HG02870 (cell line): ENCODE measurements at regions not wholly inside any gene's neighbourhood (a gene's known extent, or its start where the extent isn't known, plus 50 kb on each side); places are given as distances from the start of the nearest gene placed in this dataset.

Experiments
- ATAC-seq: cut with Tn5 transposase; IDR thresholded peaks from one replicate; pipeline ENCODE4 v1.9.1; 2021; ENCODE audit warnings: mild to moderate bottlenecking, moderate library complexity; ENCODE audit not compliant: unreplicated experiment

GRCh38 chr3:102176333-102177050 is 258.3 kb upstream of the ZPLD1 start:
- no peak for ATAC-seq

GRCh38 chr3:102177075-102177755 is 257.6 kb upstream of the ZPLD1 start:
- ATAC-seq: no peak

GRCh38 chr3:102178817-102179216 is 256.0 kb upstream of the ZPLD1 start:
- ATAC-seq: no peak

DNA sequence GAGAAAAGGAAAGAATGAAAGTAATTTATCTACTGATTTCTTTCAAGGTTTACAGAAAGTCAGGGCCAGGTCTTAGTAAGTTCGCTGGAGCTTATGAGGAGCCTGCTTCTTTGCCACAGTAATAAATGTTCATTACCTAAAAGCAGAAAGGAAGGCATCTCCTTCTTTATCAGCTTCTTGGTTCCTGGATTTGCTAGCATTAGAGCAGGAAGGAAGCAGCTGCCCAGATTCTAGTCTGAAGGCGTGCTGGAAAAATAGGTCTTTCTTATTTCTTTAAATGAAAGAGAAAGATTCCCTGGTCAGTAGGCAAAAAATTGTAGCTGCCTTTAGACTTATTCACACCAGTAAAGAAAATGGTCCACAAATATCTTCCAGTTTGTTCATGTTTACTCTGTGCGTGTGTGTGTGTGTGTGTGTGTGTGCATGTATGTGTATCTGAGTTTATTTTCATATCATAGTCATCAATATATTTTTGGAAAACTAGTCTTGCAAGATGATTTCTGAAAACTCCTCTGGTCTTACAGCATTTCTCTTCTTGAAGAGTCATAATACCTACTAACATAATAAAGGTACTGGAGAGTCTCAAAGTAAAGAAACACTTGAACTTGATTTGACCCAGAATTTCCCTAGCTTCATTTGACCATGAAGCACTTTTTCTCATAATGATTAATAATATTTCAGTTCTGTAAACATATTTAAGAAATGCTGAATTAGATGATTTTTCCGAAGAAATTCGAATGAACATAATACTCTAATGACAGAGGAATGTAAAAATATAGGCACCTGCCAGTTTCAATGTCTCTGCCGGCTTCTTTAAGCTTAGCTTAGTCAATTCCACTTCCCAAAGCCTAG is 255.3 kb upstream of the ZPLD1 start:
- ATAC-seq: peak; percentile 77

- peak; percentile 23 for ATAC-seq
Observed at GRCh38 chr3:102180280-102180931, 254.4 kb upstream of the ZPLD1 start.

DNA sequence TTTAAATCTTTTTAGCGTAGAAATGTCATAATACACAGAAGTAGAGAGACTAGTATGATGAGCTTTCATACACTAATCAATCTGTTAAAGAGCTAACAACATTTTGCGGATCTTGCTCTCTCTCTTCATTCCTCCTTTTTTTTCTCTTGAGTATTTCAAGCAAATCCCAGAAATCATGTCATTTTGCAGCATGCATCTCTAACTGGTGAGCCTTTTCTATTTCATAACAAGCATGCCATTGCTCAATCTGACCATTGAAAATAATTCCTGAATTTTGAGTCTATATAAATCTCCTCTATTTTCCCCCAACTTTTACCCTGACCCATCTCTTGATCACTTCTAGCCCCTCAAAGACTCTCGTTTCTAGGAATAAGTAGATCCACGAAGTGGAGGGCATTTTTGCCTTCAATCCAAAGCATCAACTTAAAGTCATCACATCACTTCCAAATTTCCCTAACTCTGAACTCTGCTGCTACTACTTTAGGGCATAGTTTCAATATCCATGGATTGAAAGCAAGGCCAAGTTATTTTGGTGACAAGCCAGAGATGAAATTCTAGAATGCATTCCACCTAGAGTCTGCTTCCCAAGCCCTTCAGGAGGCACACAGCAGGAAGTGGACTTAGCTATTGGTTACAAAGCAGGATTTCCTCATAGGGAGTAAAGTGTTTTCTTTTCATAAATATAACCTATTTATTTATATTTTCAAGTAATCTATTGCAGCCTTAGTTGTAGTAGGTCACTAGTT is 253.5 kb upstream of the ZPLD1 start:
- ATAC-seq: no peak

DNA sequence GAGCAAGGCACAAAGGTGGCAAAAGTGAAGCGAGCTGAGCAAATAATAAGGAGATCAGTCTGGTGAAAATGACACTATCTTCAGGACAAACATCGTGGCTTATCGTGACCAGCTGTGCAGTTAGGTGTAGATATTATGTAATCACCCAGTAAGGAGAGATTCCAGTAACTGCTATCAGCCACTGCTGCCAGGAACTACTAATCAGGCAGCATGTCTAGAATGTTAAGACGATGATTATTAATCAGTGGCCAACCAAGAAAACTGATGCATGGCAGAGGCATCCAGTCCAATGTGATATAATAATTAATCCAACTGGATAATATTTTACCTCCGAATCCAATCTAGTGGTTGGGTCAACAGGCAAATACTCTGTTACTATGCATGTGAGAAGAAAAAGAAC is 252.7 kb upstream of the ZPLD1 start:
- no peak for ATAC-seq

GRCh38 chr3:102183186-102183585 is 251.6 kb upstream of the ZPLD1 start:
- ATAC-seq: no peak

- ATAC-seq: no peak
Observed at GRCh38 chr3:102183623-102184022, 251.2 kb upstream of the ZPLD1 start.

GRCh38 chr3:102189541-102189940 is 245.3 kb upstream of the ZPLD1 start:
- no peak for ATAC-seq

GRCh38 chr3:102189956-102190723 is 244.7 kb upstream of the ZPLD1 start:
- ATAC-seq: no peak

GRCh38 chr3:102192575-102192974 is 242.2 kb upstream of the ZPLD1 start:
- no peak for ATAC-seq

GRCh38 chr3:102193255-102193654 is 241.6 kb upstream of the ZPLD1 start:
- peak; percentile 35 for ATAC-seq

- no peak for ATAC-seq
Observed at GRCh38 chr3:102194001-102194400, 240.8 kb upstream of the ZPLD1 start.

DNA sequence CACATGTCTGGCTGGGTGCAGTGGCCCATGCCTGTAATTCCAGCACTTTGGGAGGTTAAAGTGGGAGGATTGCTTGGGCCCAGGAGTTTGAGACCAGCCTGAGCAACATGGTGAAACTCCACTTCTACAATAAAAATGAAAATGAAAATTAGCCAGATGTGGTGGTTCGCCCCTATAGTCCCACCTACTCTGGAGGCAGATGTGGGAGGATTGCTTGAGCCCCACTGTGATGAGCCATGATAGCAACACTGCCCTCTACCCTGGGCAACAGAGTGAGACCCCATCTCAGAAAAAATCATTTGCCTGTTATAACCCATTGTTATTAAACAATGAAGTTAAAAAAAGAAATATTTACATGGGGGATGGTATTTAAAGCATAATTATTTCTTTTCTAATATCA is 240.1 kb upstream of the ZPLD1 start:
- ATAC-seq: no peak

GRCh38 chr3:102195198-102195948 is 239.4 kb upstream of the ZPLD1 start:
- no peak for ATAC-seq

GRCh38 chr3:102200126-102200525 is 234.7 kb upstream of the ZPLD1 start:
- no peak for ATAC-seq

DNA sequence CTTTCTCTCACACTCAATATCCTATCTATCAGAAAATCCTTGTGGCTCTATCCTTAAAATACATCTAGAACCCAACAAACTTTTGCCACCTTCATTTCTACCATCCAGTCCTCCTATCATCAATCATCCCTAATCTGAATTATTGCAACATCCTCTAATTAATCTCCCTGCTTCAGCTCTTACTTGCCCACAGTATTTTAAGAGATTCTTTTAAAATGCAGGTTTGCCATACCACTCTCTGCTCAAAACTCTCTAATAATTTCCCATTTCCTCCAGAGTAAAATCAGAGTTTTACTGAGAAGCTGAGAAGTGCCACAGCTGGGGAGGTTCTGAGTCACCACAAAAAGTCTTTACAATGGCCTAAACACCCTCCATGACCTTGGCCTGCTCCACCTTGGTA is 234.3 kb upstream of the ZPLD1 start:
- no peak for ATAC-seq

DNA sequence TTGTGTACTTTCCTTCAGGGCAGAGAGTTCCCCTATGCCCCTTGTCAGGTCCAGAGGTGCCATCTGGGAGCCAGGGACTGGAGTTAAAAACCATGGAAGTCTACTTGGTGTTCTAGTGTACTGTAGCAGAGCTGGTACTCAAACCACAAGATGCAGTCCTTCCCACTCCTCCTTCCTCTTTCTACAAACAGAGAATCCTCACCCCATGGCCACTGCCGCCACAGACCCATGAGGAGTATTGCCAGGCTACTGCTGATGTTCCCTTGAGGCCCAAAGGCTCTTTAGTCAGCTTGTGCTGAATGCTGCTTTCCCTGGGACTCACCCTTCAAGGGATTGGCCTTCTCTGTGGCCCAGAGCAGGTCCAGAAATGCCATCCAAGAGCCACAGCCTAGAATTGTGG is 229.2 kb upstream of the ZPLD1 start:
- ATAC-seq: no peak
